ENCODE measurements at regions not wholly inside any gene's neighbourhood (a gene's known extent, or its start where the extent isn't known, plus 50 kb on each side); places are given as distances from the start of the nearest gene placed in this dataset.

- no peaks in the 10 kb centered on the region for H3K4me1 Mint-ChIP-seq (ENCODE audit: low read depth)
- H3K36me3 Mint-ChIP-seq (ENCODE audit: low read depth) = no peaks in the 10 kb centered on the region
- H3K27me3 Mint-ChIP-seq (ENCODE audit: low read depth) = peaks cover 2% of the 10 kb centered on the region
- no peak overlapping the region for H3K4me3 Mint-ChIP-seq (ENCODE audit: unreplicated experiment)
- no peak for DNase-seq (ENCODE audit: low spot score)
- H3K27ac Mint-ChIP-seq (ENCODE audit: unreplicated experiment) = no peak overlapping the region
- peaks cover 11% of the 10 kb centered on the region for H3K9me3 Mint-ChIP-seq (ENCODE audit: low read depth)
- TF ChIP-seq CTCF (IDR thresholded peaks at IDR 0.05) = no peak
These were observed 288.8 kb downstream of the HS3ST1 start for GRCh38 chr4:11139871-11140270.

GRCh38 chr4:11138964-11139363 is 289.7 kb downstream of the HS3ST1 start:
- Mint-ChIP-seq H3K4me3 (ENCODE audit: unreplicated experiment) (no peak overlapping the region), H3K27ac (ENCODE audit: unreplicated experiment) (no peak overlapping the region), H3K9me3 (ENCODE audit: low read depth) (peaks cover 11% of the 10 kb centered on the region), H3K36me3 (ENCODE audit: low read depth) (no peaks in the 10 kb centered on the region), H3K4me1 (ENCODE audit: low read depth) (no peaks in the 10 kb centered on the region), H3K27me3 (ENCODE audit: low read depth) (peaks cover 3% of the 10 kb centered on the region)
- no peak for DNase-seq (ENCODE audit: low spot score)
- no peak for TF ChIP-seq CTCF (IDR thresholded peaks at IDR 0.05)

- Mint-ChIP-seq H3K36me3 (ENCODE audit: low read depth) (no peaks in the 10 kb centered on the region), H3K9me3 (ENCODE audit: low read depth) (peaks cover 9% of the 10 kb centered on the region), H3K27ac (ENCODE audit: unreplicated experiment) (no peak overlapping the region), H3K4me3 (ENCODE audit: unreplicated experiment) (no peak overlapping the region), H3K27me3 (ENCODE audit: low read depth) (peaks cover 3% of the 10 kb centered on the region), H3K4me1 (ENCODE audit: low read depth) (no peaks in the 10 kb centered on the region)
- no peak for TF ChIP-seq CTCF (IDR thresholded peaks at IDR 0.05)
- DNase-seq (ENCODE audit: low spot score) = no peak
These were observed 294.0 kb downstream of the HS3ST1 start for GRCh38 chr4:11134705-11135104.

- TF ChIP-seq CTCF (IDR thresholded peaks at IDR 0.05) = no peak
- Mint-ChIP-seq H3K4me3 (ENCODE audit: unreplicated experiment) (no peak overlapping the region), H3K9me3 (ENCODE audit: low read depth) (peaks cover 7% of the 10 kb centered on the region), H3K4me1 (ENCODE audit: low read depth) (no peaks in the 10 kb centered on the region), H3K36me3 (ENCODE audit: low read depth) (no peaks in the 10 kb centered on the region), H3K27ac (ENCODE audit: unreplicated experiment) (no peak overlapping the region), H3K27me3 (ENCODE audit: low read depth) (peaks cover 1% of the 10 kb centered on the region)
- no peak for DNase-seq (ENCODE audit: low spot score)
These were observed 294.8 kb downstream of the HS3ST1 start for GRCh38 chr4:11133868-11134267.

GRCh38 chr4:11132478-11132877 is 296.2 kb downstream of the HS3ST1 start:
- H3K27ac Mint-ChIP-seq (ENCODE audit: unreplicated experiment) = no peak overlapping the region
- H3K4me3 Mint-ChIP-seq (ENCODE audit: unreplicated experiment) = no peak overlapping the region
- no peak for DNase-seq (ENCODE audit: low spot score)
- peaks cover 1% of the 10 kb centered on the region for H3K27me3 Mint-ChIP-seq (ENCODE audit: low read depth)
- H3K36me3 Mint-ChIP-seq (ENCODE audit: low read depth) = no peaks in the 10 kb centered on the region
- no peak for TF ChIP-seq CTCF (IDR thresholded peaks at IDR 0.05)
- no peaks in the 10 kb centered on the region for H3K4me1 Mint-ChIP-seq (ENCODE audit: low read depth)
- peaks cover 4% of the 10 kb centered on the region for H3K9me3 Mint-ChIP-seq (ENCODE audit: low read depth)

Data from chondrocyte (in vitro differentiated cells).